Thoracic aorta (tissue), 2 donors: ENCODE measurements at regions not wholly inside any gene's neighbourhood (a gene's known extent, or its start where the extent isn't known, plus 50 kb on each side); places are given as distances from the start of the nearest gene placed in this dataset.

Source experiments
- ATAC-seq: fragments of 150-250 bp; one replicate; pipeline ENCODE4 v1.8.0; 2017; ENCODE audit warnings: low read depth; ENCODE audit not compliant: insufficient number of reproducible peaks, low FRiP score
- DNase-seq: peaks from one replicate; pipeline ENCODE4 v3.0.0-alpha.2; 2020; ENCODE audit warnings: low spot score
- H3K27ac ChIP-seq, 2 donors: fragments of 200-600 bp; sonication (generic); 1 replicate in 1 of 2; 2 replicates in 1 of 2; pipeline ENCODE4 v1.5.1; 2016; ENCODE audit warnings: mild to moderate bottlenecking in 2 of 2, moderate library complexity in 2 of 2
- H3K27me3 ChIP-seq: fragments of 200-600 bp; sonication (generic); replicated peaks from 2 replicates; pipeline ENCODE4 v1.6.0; 2016; ENCODE audit warnings: mild to moderate bottlenecking; ENCODE audit not compliant: insufficient read depth
- H3K36me3 ChIP-seq: fragments of 200-600 bp; sonication (generic); one replicate; pipeline ENCODE4 v1.5.1; 2016
- H3K4me1 ChIP-seq, 2 donors: fragments of 200-600 bp; sonication (generic); 1 replicate in 1 of 2; 2 replicates in 1 of 2; pipeline versions ENCODE4 v1.5.1 to v1.6.0; 2016; ENCODE audit warnings: low read depth in 2 of 2, mild to moderate bottlenecking in 1 of 2; ENCODE audit not compliant: control insufficient read depth in 1 of 2
- H3K4me3 ChIP-seq: fragments of 200-600 bp; sonication (generic); 2 replicates; pipeline ENCODE4 v1.5.1; 2016; ENCODE audit warnings: mild to moderate bottlenecking
- H3K9me3 ChIP-seq: fragments of 200-600 bp; sonication (generic); 2 replicates; pipeline ENCODE4 v1.5.1; 2016
- CTCF ChIP-seq: fragments of 200-600 bp; sonication (generic); IDR thresholded peaks from one replicate; pipeline ENCODE4 v1.5.1; 2019; ENCODE audit warnings: antibody characterized with exemption

GRCh38 chr9:113808391-113809358, 67.4 kb upstream of the ZNF618 start:
- Histone ChIP-seq H3K36me3 (no peaks in the 10 kb centered on the region), H3K27ac (peak overlapping the region; percentile 4 to 12), H3K4me1 (peaks cover 5 to 21% of the 10 kb centered on the region in 2 donors), H3K9me3 (no peaks in the 10 kb centered on the region), H3K27me3 (no peaks in the 10 kb centered on the region), H3K4me3 (no peak overlapping the region)
- DNase-seq (peak; percentile 16), ATAC-seq (peak; percentile 80)
- TF ChIP-seq CTCF, result no peak

- Histone ChIP-seq H3K4me3 (no peak overlapping the region), H3K9me3 (no peaks in the 10 kb centered on the region), H3K36me3 (no peaks in the 10 kb centered on the region), H3K27me3 (no peaks in the 10 kb centered on the region), H3K4me1 (no peaks in the 10 kb centered on the region), H3K27ac (no peak overlapping the region)
- no peak for DNase-seq
- no peak for ATAC-seq
- TF ChIP-seq CTCF, result no peak
Observed at GRCh38 chr9:113817171-113817570, 58.9 kb upstream of the ZNF618 start.

GRCh38 chr9:113818391-113818790, 57.7 kb upstream of the ZNF618 start:
- no peak for DNase-seq
- Histone ChIP-seq H3K4me1 (no peaks in the 10 kb centered on the region), H3K27me3 (no peaks in the 10 kb centered on the region), H3K36me3 (no peaks in the 10 kb centered on the region), H3K9me3 (no peaks in the 10 kb centered on the region), H3K4me3 (no peak overlapping the region), H3K27ac (no peak overlapping the region)
- no peak for ATAC-seq
- no peak for TF ChIP-seq CTCF

- H3K27ac ChIP-seq, result no peak overlapping the region
- ATAC-seq (no peak), DNase-seq (no peak)
- H3K9me3 ChIP-seq, result peaks cover 7% of the 10 kb centered on the region
- H3K27me3 ChIP-seq, result no peaks in the 10 kb centered on the region
- no peak for TF ChIP-seq CTCF
- no peaks in the 10 kb centered on the region for H3K36me3 ChIP-seq
- no peak overlapping the region for H3K4me3 ChIP-seq
- peaks cover 3 to 8% of the 10 kb centered on the region in 2 donors for H3K4me1 ChIP-seq
Observed at GRCh38 chr9:113822315-113822714, 53.8 kb upstream of the ZNF618 start.

- TF ChIP-seq CTCF, result no peak
- peak overlapping the region in 1 of 2 donors; percentile 32 for H3K27ac ChIP-seq
- DNase-seq (no peak), ATAC-seq (no peak)
- H3K4me1 ChIP-seq, result peaks cover 4 to 14% of the 10 kb centered on the region in 2 donors
- H3K27me3 ChIP-seq, result no peaks in the 10 kb centered on the region
- H3K4me3 ChIP-seq, result no peak overlapping the region
- H3K9me3 ChIP-seq, result peaks cover 7% of the 10 kb centered on the region
- H3K36me3 ChIP-seq, result no peaks in the 10 kb centered on the region
Observed at GRCh38 chr9:113823421-113823820, 52.7 kb upstream of the ZNF618 start.
